ENCODE measurements at regions not wholly inside any gene's neighbourhood (a gene's known extent, or its start where the extent isn't known, plus 50 kb on each side); places are given as distances from the start of the nearest gene placed in this dataset.

DNA sequence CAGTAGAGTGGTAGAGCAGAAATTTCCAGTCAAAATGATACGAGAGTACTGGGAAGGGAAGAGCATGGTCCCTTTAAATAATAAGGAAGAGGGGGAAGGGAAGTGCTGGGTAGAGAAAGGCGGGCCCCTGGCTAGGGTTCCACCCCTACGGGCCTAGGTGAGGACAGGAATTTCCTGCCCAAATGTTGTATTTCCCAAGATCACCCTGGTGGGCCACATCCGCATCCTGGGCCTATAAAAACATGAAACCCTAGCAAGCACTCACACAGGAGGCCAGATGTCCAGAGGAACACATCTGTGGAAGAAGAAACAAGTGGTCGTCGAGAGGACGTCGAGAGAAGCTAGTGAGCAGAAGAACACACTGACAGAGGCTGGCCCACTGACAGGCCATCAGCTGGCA is 661.2 kb downstream of the SQOR start:
- H3K27ac ChIP-seq = no peak overlapping the region
- TF ChIP-seq ZFX (IDR thresholded peaks at IDR 0.05; ENCODE audit: borderline replicate concordance) = no peak
- TF ChIP-seq, protein P1, sequence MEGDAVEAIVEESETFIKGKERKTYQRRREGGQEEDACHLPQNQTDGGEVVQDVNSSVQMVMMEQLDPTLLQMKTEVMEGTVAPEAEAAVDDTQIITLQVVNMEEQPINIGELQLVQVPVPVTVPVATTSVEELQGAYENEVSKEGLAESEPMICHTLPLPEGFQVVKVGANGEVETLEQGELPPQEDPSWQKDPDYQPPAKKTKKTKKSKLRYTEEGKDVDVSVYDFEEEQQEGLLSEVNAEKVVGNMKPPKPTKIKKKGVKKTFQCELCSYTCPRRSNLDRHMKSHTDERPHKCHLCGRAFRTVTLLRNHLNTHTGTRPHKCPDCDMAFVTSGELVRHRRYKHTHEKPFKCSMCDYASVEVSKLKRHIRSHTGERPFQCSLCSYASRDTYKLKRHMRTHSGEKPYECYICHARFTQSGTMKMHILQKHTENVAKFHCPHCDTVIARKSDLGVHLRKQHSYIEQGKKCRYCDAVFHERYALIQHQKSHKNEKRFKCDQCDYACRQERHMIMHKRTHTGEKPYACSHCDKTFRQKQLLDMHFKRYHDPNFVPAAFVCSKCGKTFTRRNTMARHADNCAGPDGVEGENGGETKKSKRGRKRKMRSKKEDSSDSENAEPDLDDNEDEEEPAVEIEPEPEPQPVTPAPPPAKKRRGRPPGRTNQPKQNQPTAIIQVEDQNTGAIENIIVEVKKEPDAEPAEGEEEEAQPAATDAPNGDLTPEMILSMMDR (IDR thresholded peaks at IDR 0.05) = no peak

DNA sequence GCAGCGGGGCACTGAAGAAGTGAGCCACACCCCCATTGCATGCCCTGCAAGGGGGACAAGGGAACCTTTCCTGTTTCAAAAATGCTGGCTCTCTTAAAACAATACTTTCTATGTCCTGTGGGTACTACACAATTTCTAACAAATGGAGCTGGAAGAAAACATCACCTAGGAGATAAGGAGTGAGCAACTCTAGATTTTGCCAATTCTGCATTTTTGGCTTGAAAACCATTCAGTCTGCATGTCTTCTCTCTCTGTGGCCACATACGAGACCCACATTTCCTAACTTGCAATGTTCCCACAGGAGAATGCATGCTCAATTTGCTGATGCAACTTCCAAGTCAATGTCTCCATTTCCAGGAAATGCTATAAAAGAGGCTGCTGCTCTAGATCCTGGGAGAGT is 662.0 kb downstream of the SQOR start:
- no peak for TF ChIP-seq ZFX (IDR thresholded peaks at IDR 0.05; ENCODE audit: borderline replicate concordance)
- TF ChIP-seq, protein P1 (IDR thresholded peaks at IDR 0.05) = no peak
- no peak overlapping the region for H3K27ac ChIP-seq

DNA sequence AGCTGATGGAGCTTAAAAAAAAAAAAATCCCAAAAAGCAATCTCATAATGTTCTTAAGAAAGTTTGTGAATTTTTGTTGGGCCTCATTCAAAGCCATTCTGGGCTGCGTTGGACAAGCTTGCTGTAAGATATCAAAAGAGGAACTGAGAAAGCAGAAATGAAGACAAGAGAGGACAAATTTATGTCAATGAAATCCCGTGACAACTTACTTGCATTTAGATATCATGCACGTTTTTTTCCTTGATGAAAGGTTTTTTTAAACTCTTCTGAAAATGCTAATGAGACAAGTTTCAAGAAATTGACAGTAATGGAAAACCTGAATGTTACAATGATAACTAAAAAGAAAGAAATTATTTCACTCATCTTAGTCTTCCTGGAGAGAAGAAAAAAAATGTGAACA is 662.9 kb downstream of the SQOR start:
- TF ChIP-seq ZFX (IDR thresholded peaks at IDR 0.05; ENCODE audit: borderline replicate concordance) = no peak
- TF ChIP-seq, protein P1 (IDR thresholded peaks at IDR 0.05) = no peak
- H3K27ac ChIP-seq = no peak overlapping the region

DNA sequence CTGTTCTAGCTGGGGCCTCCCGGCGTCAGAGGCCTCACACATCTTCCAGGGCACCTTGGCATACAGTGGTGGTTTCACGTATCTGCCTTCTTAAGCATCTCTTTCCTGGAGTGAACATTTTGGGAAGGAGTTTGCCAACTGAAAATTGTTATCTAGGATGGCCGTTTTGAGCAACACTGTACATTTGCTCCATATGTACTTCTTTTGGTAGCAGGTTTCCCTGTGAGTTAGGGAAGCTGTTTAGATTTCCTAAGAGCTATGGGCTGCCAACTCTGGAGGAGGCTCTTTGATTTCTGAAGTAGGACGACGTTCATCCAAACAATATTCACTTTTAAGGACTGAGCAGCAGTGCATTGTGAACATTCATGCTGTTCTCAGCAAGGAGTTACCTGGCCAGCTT is 665.9 kb downstream of the SQOR start:
- H3K27ac ChIP-seq = no peak overlapping the region

DNA sequence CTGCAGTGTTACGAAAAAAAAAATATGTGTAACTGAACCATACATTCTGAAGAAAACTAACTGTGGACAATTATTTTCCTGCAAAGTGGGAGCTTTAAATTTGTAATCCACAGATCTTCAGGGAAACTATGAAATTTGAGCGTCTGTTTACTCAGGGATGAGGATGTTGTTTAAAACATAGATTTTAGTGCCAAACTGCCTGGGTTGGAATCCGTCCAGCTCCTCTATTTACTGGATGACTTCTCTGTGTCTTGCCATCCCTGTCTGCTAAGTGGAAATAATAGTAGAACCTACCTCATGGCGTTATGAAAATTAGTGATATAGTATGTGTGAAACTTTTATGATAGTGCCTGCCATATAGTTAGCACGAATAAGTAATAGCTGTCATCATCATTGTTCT is 666.5 kb downstream of the SQOR start:
- TF ChIP-seq ZFX (IDR thresholded peaks at IDR 0.05; ENCODE audit: borderline replicate concordance) = no peak
- TF ChIP-seq, protein P1 (IDR thresholded peaks at IDR 0.05) = no peak
- H3K27ac ChIP-seq = no peak overlapping the region

More for the DNA sequence above, 665.9 kb downstream of the SQOR start:
- TF ChIP-seq, protein P1 (IDR thresholded peaks at IDR 0.05) = no peak
- TF ChIP-seq ZFX (IDR thresholded peaks at IDR 0.05; ENCODE audit: borderline replicate concordance) = no peak

DNA sequence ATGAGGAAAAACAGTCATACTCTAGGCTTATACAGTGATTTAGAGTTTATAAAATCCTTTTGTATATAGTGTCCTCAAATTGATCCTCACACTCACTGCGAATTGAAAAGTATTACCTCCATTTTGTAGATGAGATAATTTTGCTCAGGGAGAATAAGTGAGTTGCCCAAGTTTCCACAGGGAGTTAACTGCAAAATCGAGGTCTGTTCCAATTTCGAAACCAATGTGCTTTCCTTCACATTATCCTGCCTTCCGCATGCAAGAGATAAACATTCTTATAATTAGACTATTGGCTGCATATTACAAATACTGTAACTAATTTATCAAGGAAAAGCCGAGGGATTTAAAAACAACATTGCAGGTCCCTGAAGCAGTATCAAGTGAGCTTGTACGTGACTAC is 667.0 kb downstream of the SQOR start:
- TF ChIP-seq, protein P1 (IDR thresholded peaks at IDR 0.05) = no peak
- TF ChIP-seq ZFX (IDR thresholded peaks at IDR 0.05; ENCODE audit: borderline replicate concordance) = no peak
- H3K27ac ChIP-seq = no peak overlapping the region

DNA sequence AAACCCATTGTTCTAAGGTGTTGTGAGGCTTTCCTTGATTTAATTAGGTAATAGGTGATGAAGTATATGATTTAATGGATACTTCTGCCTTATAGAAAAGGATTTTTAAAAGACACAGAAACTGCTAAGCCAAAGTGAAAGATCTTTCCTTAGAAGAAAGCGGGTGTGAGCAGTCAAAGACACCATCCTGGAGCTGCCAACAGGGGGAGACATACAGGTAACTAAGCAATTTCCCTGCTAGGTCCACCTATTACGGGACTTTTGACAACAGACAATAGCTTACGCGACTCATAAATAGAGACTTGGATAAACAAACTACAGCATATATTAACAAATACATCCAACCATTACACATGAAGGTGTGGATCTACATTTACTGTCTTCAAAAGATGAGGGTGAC is 669.5 kb downstream of the SQOR start:
- H3K27ac ChIP-seq = no peak overlapping the region
- TF ChIP-seq, protein P1 (IDR thresholded peaks at IDR 0.05) = peak; percentile 79
- no peak for TF ChIP-seq ZFX (IDR thresholded peaks at IDR 0.05; ENCODE audit: borderline replicate concordance)
